DND-41 (cell line): ENCODE measurements at regions not wholly inside any gene's neighbourhood (a gene's known extent, or its start where the extent isn't known, plus 50 kb on each side); places are given as distances from the start of the nearest gene placed in this dataset.

Experiments
- CTCF ChIP-seq: IDR thresholded peaks from 2 replicates; pipeline ENCODE4 v1.5.1; 2012; ENCODE audit warnings: borderline replicate concordance, low read length, moderate library complexity, mild to moderate bottlenecking; ENCODE audit not compliant: poor library complexity, severe bottlenecking; ENCODE audit errors: extremely low read depth
- EZH2 ChIP-seq: IDR thresholded peaks from 3 replicates; pipeline ENCODE4 v1.6.1; 2012; ENCODE audit warnings: borderline replicate concordance, low read depth, mild to moderate bottlenecking, moderate library complexity, low read length, inconsistent platforms; ENCODE audit not compliant: severe bottlenecking

GRCh38 chr1:218735436-218736032, 390.4 kb downstream of the TGFB2 start:
- TF ChIP-seq CTCF (no peak), EZH2 (no peak)
